CD14-positive monocyte (primary cell): ENCODE measurements at regions not wholly inside any gene's neighbourhood (a gene's known extent, or its start where the extent isn't known, plus 50 kb on each side); places are given as distances from the start of the nearest gene placed in this dataset.

ENCODE experiments used
- DNase-seq, 3 donors: peaks; one replicate each; pipeline ENCODE4 v3.0.0-alpha.2; 2011 to 2022
- H2AFZ ChIP-seq: 2 replicates; pipeline ENCODE4 v1.6.0; 2012; ENCODE audit warnings: mild to moderate bottlenecking, low read depth, low read length, inconsistent platforms; ENCODE audit not compliant: insufficient read depth, poor library complexity, severe bottlenecking
- H3K27ac ChIP-seq, 2 donors: 1 replicate in 1 of 2; 2 replicates in 1 of 2; pipeline ENCODE4 v1.5.1; 2012 to 2013; ENCODE audit warnings: low read length in 2 of 2, control low read depth in 1 of 2, inconsistent platforms in 1 of 2, low read depth in 1 of 2, mild to moderate bottlenecking in 1 of 2
- H3K27me3 ChIP-seq, 2 donors: one replicate each; pipeline versions ENCODE4 v1.6.0 to v1.6.1; 2011 to 2013; ENCODE audit warnings: low read length in 2 of 2; ENCODE audit not compliant: control insufficient read depth in 2 of 2, insufficient read depth in 2 of 2
- H3K36me3 ChIP-seq, 2 donors: replicated peaks in 1 of 2; 1 replicate in 1 of 2; 2 replicates in 1 of 2; pipeline versions ENCODE4 v1.5.1 to v1.6.1; 2012 to 2013; ENCODE audit warnings: low read length in 2 of 2, control low read depth in 1 of 2, inconsistent platforms in 1 of 2, mild to moderate bottlenecking in 1 of 2; ENCODE audit not compliant: insufficient read depth in 2 of 2, control insufficient read depth in 1 of 2
- H3K4me1 ChIP-seq, 2 donors: 1 replicate in 1 of 2; 2 replicates in 1 of 2; pipeline versions ENCODE4 v1.5.1 to v1.6.1; 2012 to 2013; ENCODE audit warnings: low read length in 2 of 2, control low read depth in 1 of 2, inconsistent platforms in 1 of 2, mild to moderate bottlenecking in 1 of 2, moderate library complexity in 1 of 2; ENCODE audit not compliant: insufficient read depth in 2 of 2, control insufficient read depth in 1 of 2
- H3K4me2 ChIP-seq: replicated peaks from 2 replicates; pipeline ENCODE3; 2012; ENCODE audit warnings: low read length, moderate library complexity, mild to moderate bottlenecking; ENCODE audit not compliant: poor library complexity, severe bottlenecking; ENCODE audit errors: extremely low read depth
- H3K4me3 ChIP-seq, 3 experiments: fragments of 200-600 bp in 1 of 3; sonication (generic) in 1 of 3; replicated peaks in 1 of 3; 1 replicate in 2 of 3; 2 replicates in 1 of 3; pipeline ENCODE4 v1.5.1; 2011 to 2013; ENCODE audit warnings: low read length in 3 of 3, mild to moderate bottlenecking in 3 of 3, control low read depth in 2 of 3, low read depth in 2 of 3, inconsistent platforms in 1 of 3, moderate library complexity in 1 of 3
- H3K79me2 ChIP-seq: 2 replicates; pipeline ENCODE4 v1.6.0; 2012; ENCODE audit warnings: mild to moderate bottlenecking, control low read depth, inconsistent platforms, low read length, moderate library complexity; ENCODE audit not compliant: insufficient read depth
- H3K9ac ChIP-seq: 2 replicates; pipeline ENCODE4 v1.6.0; 2017; ENCODE audit warnings: low read length, mild to moderate bottlenecking; ENCODE audit not compliant: insufficient read depth, poor library complexity, severe bottlenecking
- H3K9me3 ChIP-seq, 2 donors: replicated peaks in 1 of 2; 1 replicate in 1 of 2; 2 replicates in 1 of 2; pipeline versions ENCODE4 v1.5.1 to v1.6.1; 2012 to 2013; ENCODE audit warnings: low read length in 2 of 2, control low read depth in 1 of 2; ENCODE audit not compliant: control insufficient read depth in 1 of 2, insufficient read depth in 1 of 2
- H4K20me1 ChIP-seq: 2 replicates; pipeline ENCODE4 v1.6.0; 2012; ENCODE audit warnings: mild to moderate bottlenecking, low read length, control low read depth, moderate library complexity; ENCODE audit not compliant: insufficient read depth
- H3K27ac Mint-ChIP-seq, 7 donors: one replicate each; pipeline ENCODE4 v1.8.0; 2020; ENCODE audit warnings: mild to moderate bottlenecking in 7 of 7, mixed read lengths in 7 of 7, moderate library complexity in 6 of 7, inconsistent platforms in 2 of 7
- H3K27me3 Mint-ChIP-seq, 3 donors: one replicate each; pipeline ENCODE4 v1.8.0; 2021 to 2022; ENCODE audit warnings: low read depth in 3 of 3, mild to moderate bottlenecking in 3 of 3, mixed read lengths in 3 of 3, moderate library complexity in 3 of 3, inconsistent platforms in 1 of 3
- H3K36me3 Mint-ChIP-seq, 2 donors: one replicate each; pipeline ENCODE4 v1.8.0; 2020; ENCODE audit warnings: mixed read lengths in 2 of 2, inconsistent platforms in 1 of 2, mild to moderate bottlenecking in 1 of 2
- H3K4me1 Mint-ChIP-seq: one replicate; pipeline ENCODE4 v1.8.0; 2020; ENCODE audit warnings: mild to moderate bottlenecking, mixed read lengths
- H3K4me3 Mint-ChIP-seq, 2 donors: one replicate each; pipeline ENCODE4 v1.8.0; 2020; ENCODE audit warnings: mild to moderate bottlenecking in 2 of 2, mixed read lengths in 2 of 2, moderate library complexity in 1 of 2
- H3K9me3 Mint-ChIP-seq, 7 donors: one replicate each; pipeline ENCODE4 v1.8.0; 2020 to 2022; ENCODE audit warnings: mixed read lengths in 7 of 7, mild to moderate bottlenecking in 6 of 7, moderate library complexity in 6 of 7, inconsistent platforms in 2 of 7
- CTCF ChIP-seq: fragments of 200-600 bp; IDR thresholded peaks from one replicate; pipeline ENCODE4 v1.8.0; 2022; ENCODE audit warnings: antibody characterized with exemption, mild to moderate bottlenecking
- WGBS: methylation state at CpG from one replicate; pipeline ENCODE4 v1.1.5; 2013; ENCODE audit warnings: missing lambda C conversion rate; ENCODE audit not compliant: insufficient coverage; 5-methylcytosine and 5-hydroxymethylcytosine counted together
- intact Hi-C, 2 donors: fragments of 100-400 bp; cut with micrococcal nuclease; formaldehyde crosslinking; loops; one replicate each; pipeline versions ENCODE4 v1.15.0 to v1.15.1; 2023

- intact Hi-C loops: no loop called here
- Histone ChIP-seq H3K4me3 (no peak overlapping the region), H3K4me2 (no peak overlapping the region), H3K9me3 (peaks cover 12 to 14% of the 10 kb centered on the region in 2 donors), H3K36me3 (no peaks in the 10 kb centered on the region), H3K27ac (no peak overlapping the region), H4K20me1 (no peaks in the 10 kb centered on the region), H3K27me3 (no peaks in the 10 kb centered on the region), H2AFZ (no peak overlapping the region), H3K79me2 (no peaks in the 10 kb centered on the region), H3K9ac (no peak overlapping the region), H3K4me1 (no peaks in the 10 kb centered on the region)
- no peaks in the 10 kb centered on the region for H3K4me1 Mint-ChIP-seq
- H3K27me3 Mint-ChIP-seq: peaks cover 0 to 6% (median 4%) of the 10 kb centered on the region in 3 donors
- peak overlapping the region in 1 of 7 donors; percentile 0 for H3K27ac Mint-ChIP-seq
- no peak overlapping the region for H3K4me3 Mint-ChIP-seq
- no peak for TF ChIP-seq CTCF
- H3K9me3 Mint-ChIP-seq: peaks cover 0 to 18% (median 5%) of the 10 kb centered on the region in 7 donors
- 86% methylated on average over 15 of the region's 15 CpGs for WGBS
- no peak for DNase-seq
- no peaks in the 10 kb centered on the region for H3K36me3 Mint-ChIP-seq
Measured at GRCh38 chr20:60976139-60976538, 275.9 kb upstream of the CDH4 start.

GRCh38 chr20:60976913-60977312 is 275.1 kb upstream of the CDH4 start:
- Histone ChIP-seq H3K4me1 (no peaks in the 10 kb centered on the region), H3K79me2 (no peaks in the 10 kb centered on the region), H3K36me3 (no peaks in the 10 kb centered on the region), H4K20me1 (no peaks in the 10 kb centered on the region), H2AFZ (no peak overlapping the region), H3K27ac (no peak overlapping the region), H3K9ac (no peak overlapping the region), H3K4me2 (no peak overlapping the region), H3K4me3 (no peak overlapping the region), H3K9me3 (peaks cover 12 to 14% of the 10 kb centered on the region in 2 donors), H3K27me3 (no peaks in the 10 kb centered on the region)
- Mint-ChIP-seq H3K27me3 (peaks cover 0 to 6% (median 4%) of the 10 kb centered on the region in 3 donors), H3K27ac (no peak overlapping the region), H3K4me3 (no peak overlapping the region), H3K36me3 (no peaks in the 10 kb centered on the region), H3K4me1 (no peaks in the 10 kb centered on the region), H3K9me3 (peaks cover 0 to 18% (median 5%) of the 10 kb centered on the region in 7 donors)
- no peak for TF ChIP-seq CTCF
- intact Hi-C loops: no loop called here
- 86% methylated on average over 3 of the region's 4 CpGs for whole genome bisulfite sequencing
- no peak for DNase-seq
